ENCODE measurements at regions not wholly inside any gene's neighbourhood (a gene's known extent, or its start where the extent isn't known, plus 50 kb on each side); places are given as distances from the start of the nearest gene placed in this dataset.
"Not testable (repeated sequence)": the region's sequence is repeated elsewhere in the genome, so short reads cannot be mapped to it uniquely, and the experiment has no call there.

DNA sequence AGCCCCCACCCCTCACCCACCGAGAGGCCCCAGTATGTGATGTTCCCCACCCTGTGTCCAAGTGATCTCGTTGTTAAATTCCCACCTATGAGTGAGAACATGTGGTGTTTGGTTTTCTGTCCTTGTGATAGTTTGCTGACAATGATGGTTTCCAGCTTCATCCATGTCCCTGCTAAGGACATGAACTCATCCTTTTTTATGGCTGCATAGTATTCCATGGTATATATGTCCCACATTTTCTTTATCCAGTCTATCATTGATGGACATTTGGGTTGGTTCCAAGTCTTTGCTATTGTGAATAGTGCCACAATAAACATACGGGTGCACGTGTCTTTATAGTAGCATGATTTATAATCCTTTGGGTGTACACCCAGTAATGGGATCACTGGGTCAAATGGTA is 79.2 kb downstream of the PXDC1 start:
- DNase-seq = not testable (repeated sequence)

DNA sequence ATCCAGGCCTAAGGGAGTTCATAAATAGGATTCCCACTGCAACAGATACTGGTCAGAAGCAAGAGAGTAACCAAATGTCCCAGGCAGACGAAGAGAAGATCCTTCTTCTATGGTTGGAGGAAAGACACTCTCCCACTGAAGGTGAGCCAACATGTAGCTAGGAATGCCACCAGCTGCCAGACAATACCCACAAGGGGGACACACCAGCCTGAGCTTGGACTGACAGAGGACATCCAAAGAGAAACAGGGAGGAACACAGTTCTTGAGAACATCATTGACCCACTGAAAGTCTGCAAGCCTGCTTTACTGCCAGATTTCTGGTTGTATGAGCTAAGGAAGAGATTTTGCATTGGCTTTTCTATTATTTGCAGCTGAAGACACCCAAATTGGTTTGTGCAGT is 80.1 kb downstream of the PXDC1 start:
- DNase-seq = no peak

DNA sequence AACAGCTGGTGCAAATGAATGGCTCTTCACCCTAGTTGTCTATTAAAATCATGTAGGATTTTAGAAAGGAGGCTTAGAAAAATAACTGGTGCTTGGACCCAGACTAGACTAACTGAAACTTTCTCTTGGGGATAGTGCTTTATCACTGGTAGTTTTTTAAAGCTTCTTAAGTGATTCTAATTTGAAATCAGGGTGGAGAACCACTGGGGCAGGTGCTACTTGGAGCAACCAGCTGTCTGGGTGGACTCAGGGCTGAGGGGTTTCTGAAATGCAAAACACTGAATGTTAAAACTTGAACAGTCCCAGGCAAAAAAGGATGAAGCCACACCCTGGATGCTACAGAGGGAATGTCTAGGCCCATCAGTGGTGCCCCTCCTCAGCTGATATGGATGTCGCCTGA is 81.2 kb downstream of the PXDC1 start:
- DNase-seq = no peak

DNA sequence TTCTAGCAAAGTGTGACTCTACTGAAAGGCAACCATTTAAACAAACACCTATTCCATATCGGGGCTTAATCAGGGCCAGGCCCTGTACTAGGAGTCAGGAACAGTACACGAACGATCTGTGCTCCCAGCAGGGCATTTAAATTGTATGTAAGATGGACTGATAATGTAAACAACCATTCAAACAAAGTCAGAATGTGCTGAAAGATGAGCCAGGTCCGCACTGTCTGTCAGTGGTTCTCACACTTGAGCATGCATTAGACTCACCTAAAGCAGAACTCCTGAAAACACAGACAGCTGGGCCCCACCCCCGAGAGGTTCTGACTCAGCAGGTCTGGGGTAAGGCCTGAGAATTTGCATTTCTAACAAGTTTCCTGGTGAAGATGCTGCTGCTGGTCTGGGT is 81.6 kb downstream of the PXDC1 start:
- no peak for DNase-seq

DNA sequence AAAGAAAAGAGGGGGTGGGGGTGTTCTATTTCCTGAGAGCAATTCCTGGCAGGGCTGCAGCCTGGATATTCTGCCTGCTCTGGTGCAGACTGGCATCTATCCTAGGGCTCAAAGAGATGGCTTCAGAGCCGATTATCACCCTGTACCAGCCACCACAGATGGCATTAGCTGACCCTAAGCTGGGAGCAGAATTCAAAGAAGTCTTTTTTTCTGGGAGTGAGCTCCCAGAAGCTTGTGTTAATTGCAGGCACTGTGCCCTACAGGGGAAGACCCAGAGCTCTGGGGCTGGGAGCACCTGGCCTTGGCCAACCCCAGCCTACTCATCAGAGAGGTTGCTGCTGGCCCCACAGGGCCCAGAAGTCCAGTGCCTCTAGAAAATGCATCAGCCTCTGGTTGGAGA is 85.9 kb downstream of the PXDC1 start:
- DNase-seq = no peak

DNA sequence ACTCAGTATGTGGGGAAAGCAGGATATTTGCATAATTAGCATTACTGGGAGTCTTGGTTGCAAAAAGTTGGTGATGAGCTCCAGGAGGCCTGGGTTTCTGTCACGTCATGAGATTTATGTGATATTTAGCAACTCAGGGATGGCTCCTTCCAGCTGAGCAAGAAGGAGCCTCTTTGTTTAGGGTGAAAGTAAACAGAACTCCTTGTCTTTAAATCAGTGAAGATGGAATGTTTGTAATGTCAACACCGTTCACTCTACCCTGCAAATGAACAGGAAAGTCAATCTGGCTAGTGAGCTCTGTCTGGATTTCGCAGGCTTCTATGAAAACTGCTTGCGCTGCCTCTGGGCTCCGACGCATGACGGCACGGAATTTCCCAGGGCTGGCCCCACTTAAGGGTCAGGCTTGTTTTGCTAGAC is 86.9 kb downstream of the PXDC1 start:
- no peak for DNase-seq

DNA sequence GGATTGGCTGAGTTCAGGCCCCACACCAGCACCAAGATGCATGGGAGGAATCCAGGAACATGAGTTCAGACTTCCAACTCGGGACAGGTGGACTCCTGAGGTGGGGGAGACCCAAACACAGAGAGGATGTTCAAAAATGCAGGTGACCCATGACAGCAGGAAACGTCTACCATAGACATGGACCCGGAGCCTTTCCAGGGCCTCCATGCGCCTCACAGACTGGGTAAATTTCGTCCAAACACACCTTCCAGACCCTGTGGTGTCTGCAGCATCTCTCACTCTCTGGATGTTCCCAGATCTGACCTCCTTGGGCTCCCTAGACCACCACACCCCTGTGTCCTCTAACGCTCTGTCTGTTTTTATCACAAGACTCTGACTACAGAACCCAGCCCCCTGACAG is 87.7 kb downstream of the PXDC1 start:
- DNase-seq = no peak

DNA sequence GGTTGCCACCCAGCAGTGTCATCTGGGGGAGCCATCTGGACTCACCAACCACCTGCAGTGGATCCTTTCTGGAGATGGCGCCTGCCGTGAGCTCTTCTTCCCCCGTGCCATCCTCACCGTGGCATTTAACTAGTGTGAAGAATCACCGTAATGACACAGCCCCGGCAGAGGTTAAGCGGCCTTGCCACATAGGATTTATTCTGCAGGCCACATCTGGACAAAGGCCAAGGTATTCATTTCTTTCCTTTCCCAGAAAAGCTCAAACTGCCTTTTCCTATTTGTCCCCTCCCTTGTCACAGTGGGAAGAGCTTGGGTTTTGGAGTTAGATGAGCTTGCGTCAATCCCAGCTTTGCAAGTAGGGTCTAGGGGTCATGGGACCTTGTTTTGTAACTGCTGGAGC is 88.4 kb downstream of the PXDC1 start:
- no peak for DNase-seq

DNA sequence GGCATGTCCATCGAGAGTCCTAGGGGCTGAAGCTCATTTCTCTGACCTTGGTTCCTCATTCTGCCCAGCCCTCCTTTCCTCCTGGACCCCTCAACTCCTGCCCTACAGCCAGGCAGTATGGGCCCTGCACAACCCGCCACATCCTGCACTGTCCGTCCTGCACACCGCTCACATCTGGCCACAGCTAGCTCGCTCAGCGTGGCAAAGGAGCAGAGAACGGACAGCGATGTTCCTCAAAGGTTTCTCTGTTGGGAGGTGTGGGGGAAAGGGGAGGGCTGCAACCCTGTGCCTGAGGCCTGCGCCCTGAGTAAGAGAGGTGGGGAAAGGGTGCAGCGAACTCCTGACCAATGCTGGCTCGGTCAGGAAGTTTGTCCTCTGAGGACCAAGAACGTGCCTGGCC is 90.1 kb downstream of the PXDC1 start:
- no peak for DNase-seq

DNA sequence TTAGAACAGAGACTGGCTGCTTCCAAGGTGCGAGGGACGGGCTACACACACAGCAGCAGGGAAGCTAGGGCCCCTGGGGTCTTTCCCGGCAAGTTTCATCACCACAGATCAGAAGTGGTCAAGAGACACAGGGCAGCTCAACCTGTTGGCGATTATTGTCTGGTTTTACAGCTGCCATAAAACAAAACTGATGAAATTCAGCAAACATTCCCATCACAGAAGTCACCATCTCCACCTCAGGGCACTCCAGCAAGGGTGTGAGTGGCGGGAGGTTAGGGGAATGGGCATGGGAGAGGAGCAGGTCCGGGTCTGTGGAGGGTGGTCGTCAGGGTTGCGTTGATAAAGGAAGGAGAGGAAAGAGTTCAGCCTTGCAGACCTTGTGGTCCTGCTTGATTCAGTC is 91.0 kb downstream of the PXDC1 start:
- DNase-seq = no peak

DNA sequence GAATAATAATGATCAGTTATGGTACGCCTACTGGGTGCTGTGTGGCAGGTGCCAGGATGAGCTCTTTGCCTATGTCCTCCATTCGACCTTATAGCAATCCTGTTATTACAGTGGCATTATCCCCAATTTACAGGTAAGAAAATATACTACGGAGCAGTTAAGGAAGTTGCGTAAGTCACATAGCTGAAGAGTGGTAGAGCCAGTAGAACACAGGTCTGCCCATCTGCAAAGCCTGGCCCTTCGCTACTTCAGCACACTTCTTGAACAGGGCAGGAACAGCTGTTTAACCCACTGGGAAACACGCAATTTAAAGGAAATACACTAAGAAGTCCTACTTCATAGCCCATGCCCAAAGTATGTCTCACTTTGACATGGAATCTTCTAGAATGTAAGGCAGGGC is 91.8 kb downstream of the PXDC1 start:
- no peak for DNase-seq

DNA sequence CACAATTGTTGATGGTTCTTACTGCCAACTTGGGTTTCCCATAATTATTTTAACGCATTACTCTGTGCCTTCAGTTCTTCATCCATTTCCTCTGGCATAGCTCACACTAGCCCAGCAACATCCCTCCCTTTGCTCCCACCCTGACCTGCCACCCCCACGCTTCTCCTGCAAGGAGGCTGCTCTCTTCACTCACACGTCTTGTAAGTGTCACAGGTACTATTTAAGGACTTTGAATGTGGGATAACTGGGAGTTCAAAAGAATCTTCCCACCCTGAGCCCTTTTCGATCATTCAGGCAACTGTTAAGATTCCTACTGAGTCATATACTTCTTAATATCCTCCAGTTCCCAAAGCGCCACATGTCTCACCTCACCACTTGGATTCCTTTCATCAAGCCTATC is 95.4 kb downstream of the PXDC1 start:
- no peak for DNase-seq

DNA sequence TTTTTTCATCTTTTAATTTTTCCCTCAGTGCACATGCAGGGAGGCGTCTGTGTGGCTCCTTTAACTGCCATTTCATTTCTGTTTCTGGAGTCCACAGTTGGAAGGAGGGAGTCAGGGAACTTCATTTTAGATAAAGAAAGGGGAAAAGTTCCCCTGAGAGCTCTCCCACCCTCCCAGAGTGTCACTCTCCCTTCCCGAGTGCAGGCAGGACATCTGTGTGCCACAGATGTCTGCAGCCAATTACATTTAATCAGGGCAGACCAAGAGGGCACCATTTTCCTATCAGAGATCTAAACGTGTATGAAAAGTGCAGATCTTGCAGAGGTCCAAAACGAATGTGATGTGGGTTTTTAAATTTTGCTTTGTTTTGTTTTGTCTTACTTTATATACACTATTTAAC is 96.6 kb downstream of the PXDC1 start:
- no peak for DNase-seq

DNA sequence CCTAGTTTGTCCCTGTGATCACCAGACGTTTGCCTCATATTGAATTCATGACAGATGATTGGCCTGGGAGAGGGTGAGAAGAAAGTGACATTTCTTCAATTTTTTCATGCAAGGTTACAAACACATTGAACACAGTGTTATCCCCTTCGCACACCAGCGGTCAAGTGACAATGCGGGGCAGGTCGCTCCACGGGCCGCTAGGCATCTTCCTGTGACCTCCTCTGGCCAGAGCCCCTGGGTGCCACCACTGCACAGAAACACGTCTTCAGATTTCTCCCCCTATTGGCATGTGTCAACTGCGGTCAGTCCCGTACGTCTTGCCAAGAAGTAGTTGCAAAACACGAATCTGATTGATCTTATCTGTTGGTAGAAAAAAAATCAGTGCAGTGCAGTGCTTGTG is 97.1 kb downstream of the PXDC1 start:
- no peak for DNase-seq

DNA sequence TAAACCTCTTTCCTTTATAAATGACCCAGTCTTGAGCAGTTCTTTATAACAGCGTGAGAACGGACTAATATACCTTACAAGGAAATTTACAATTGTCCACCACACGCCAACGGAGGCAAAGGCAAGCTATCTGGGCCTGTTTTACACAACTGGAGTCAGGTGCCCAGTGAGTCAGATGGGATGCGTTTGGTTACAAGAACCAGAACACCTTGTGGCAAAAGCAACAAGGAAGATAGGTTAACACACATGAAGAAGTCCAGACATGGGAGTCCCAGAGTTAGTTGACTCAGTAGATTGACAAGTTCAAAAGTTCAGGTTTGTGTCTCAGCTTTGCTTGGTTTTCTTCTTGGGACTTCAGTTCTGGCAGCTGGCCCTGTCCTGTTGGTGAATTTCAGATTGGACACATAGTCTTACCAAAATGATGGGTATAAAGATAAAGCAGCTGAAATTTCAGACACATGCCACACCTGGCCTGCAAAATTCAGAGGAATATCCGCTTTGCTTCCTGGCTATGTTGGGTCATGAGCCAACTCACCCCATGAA is 97.9 kb downstream of the PXDC1 start:
- no peak for DNase-seq

DNA sequence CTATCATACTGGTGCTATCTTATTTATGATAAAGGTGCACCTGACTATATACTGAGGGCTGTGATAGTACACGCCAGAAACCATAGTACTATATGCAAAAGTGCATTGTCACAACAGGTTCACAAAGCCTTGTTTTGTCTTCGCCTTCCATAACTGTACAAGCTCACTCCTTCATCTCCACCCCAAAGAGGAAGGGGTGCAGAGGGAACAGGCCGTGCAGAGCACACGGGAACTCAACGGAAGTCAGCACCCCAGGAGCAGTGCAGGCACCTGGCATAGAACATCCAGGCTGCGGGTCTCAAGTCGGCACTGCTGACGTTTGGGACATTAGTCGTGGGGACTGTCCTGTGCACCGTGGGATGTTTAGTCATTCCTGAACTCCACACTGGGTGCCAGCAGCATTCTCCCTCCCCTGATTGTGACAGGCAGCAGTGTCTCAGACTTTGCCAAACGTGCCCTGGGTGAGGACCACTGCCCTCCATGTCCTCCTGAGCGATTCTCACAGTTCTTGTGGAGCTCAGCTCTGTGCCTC is 99.7 kb downstream of the PXDC1 start:
- no peak for DNase-seq

DNA sequence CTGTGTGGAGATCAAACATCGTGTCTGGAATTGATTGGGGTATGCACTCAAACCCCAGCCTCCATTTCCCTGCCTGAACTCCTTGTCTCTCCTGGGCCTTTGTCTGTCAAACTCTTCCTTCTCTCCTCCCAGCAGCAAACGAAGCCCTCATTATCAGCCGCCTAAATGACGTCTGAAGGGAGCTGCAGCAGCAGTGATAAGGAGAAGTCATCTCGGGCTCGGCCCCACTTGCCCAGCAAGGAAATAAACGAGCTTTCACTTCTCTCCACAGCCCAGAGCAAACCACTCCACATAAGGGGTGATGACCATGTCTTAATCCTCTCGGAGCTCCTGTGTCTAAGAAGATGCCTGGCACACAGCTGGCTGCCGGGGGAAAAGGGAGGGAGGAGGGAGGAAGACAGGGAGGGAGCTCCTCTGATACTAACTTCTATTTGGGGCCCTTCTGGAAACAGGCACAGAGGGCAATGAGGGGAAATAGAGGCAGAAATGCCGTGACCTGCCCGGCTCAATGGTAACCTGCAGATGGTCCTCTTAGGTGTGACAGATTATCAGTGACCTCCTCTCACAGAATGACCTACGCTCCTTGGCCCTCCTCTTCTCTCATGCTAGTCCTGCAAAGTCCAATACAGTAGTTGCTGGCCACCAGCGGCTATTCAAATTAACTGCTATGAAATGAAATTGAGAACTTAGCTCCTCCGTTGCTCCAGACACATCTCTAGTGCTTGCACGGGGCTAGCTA is 100.4 kb downstream of the PXDC1 start:
- DNase-seq = no peak

DNA sequence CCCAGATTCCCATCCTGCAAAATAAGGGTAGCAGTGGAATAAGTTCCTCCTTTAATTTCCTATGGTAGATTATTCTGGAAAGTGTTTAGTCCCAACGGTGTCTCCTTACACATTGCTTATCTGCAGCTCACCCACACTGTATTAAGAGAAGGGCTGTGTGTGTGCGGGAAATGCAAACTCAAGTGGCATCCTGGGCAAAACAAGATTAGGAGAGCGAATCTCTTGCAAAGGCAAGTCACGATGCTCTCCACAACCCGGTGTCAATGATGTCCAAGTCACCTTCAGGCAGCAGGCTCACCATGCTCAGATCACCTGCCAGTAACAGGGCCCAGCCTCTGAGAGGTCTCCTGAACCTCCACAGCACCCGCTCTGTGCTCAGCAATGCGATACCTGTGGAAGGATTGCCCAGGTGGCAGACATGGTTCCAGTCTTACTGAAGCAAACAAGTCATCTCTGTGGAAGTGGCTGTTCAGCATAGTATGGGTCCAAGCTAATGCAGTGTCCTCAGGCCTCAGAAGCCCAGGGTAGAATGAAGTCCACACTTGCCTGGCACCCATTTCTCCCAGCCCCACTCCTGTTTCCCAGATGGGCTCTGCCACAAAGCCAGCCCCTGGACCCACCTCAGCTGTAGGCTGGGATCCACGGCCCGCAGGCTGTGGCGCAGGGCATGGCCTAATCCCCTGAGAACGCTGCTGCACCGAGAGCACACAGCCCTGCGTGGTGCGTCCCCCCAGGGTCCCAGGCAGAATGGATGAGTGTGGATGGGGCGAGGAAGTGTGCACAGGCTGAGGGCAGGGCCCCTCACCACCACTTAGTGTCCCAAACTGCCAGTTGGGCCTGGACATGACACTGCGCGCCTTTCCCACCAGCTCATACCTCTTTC is 101.2 kb downstream of the PXDC1 start:
- DNase-seq = no peak

DNA sequence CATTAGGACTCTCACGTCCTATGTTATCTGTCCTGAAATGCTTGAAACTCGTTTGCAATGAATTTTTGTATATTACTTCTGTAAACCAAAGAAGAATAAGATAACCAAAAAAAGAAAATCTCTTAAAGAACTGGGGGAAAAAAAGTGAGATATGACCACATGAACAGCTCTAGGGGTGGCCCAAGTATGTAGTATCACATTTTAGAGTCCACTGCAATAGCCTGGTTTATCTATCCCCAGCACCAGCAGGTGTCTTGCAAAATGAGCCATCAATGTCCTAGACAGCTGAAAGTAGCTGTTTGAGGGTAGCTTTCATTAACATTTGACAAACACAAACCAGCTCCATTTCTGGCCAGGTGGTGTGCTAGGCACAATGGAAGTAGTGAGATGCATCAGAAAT is 102.8 kb downstream of the PXDC1 start:
- no peak for DNase-seq

DNA sequence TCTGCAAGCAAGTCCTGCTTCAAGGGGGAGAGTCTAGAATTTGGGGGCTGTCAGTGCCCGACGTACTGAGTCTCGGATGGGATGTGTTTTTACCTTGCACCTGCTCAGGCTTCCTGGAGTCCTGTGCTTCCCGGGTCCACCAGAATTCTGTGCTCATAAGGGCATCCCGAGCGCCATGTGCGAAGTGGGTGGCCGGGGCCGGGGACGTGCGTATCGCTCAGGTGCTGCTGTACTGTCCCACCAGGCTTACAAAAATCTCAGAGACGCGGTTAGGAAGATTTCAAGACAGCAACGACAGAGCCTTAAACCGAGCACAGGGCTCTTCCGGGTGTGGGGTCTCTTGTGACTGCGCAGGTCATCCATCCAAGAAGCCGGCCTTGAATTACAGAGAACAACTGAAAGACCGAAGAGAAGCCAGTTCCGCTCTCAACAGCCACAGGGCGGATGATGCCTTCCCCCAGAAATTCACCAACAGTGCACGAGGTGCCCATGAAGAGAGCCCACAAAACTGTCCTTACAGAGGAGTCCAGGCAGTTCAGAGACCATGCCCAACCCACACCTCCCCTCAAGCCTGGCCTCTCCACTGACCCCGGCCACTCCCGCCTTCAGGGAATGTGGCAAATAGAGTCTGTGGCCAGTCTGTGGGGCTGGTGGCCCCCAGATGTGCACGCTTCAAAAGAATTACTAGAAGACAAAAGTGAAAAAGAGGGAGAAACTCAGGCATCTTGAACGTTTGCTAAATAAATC is 104.7 kb downstream of the PXDC1 start:
- DNase-seq = no peak

DNA sequence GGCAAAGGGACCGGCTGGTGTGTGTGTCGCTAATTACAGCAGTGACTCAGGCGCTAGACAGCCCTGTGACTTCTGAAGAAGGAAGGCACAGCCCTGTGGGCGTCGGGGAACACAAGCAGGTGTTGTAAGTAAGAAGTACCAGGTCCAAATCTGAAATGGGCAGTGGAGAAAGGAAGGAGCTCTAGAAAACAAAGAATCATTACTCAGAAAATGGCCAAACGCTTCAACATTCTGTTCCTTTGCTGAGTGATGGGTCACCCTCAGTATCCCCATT is 106.8 kb downstream of the PXDC1 start:
- DNase-seq = peak; percentile 33

DNA sequence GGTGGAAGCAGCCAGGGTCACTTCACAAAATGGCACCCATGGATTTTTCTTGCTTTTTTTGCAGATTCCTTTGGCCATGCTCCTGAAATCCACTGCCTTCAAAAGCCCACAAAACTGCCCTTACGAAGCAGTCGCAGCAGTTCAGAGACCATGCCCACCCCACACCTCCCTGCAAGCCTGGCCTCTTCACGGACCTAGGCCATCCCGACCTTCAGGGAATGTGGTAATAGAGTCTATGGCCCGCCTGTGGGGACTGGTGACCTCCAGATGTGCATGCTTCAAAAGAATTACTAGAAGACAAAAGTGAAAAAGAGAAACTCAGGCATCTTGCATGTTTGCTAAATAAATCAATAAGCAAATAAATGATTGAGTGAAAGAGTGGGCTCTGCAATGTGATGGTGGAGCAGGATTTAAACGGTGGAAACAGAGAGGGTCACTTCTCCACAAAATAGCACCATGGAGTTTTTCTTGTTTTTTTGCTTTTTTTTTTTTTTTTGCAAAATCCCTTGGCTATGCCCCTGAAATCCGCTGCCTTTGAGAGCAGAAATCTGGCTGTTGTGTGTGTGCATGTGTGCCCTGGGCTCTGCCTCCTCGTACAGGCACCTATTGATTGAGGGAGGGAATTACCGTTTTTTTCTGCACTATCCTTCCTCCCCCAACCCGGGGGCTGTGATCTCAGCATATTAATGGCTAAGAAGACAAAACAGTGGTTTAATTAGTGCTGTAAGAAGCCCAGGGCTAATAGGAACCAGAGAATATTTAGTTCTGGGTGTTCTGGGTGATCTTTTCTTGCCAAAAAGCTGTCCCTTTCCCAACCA is 107.4 kb downstream of the PXDC1 start:
- no peak for DNase-seq

DNA sequence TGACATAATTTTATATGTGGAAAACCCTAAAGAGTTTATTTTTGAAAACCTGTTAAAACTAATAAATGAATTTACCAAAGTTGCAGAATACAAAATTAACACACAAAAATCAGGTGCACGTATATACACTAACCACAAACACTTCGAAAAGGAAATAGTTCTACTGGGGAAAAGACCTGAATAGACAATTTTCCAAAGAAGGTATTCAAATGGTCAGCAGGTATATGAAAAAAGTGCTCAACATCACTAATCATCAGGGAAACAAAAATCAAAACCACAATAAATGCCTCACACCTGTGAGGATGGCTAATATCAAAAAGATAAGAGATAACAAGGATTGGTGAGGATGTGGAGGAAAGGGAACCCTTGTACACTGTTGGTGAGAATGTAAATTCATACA is 110.6 kb downstream of the PXDC1 start:
- no peak for DNase-seq

All from NCI-H774 (cell line).